ENCODE measurements at regions not wholly inside any gene's neighbourhood (a gene's known extent, or its start where the extent isn't known, plus 50 kb on each side); places are given as distances from the start of the nearest gene placed in this dataset.
"Not testable (repeated sequence)": the region's sequence is repeated elsewhere in the genome, so short reads cannot be mapped to it uniquely, and the experiment has no call there.

GRCh38 chr7:19290066-19290465 lies 144.8 kb upstream of the FERD3L start:
- DNase-seq = no peak

- DNase-seq = no peak
Observed at GRCh38 chr7:19284596-19285300, 139.5 kb upstream of the FERD3L start.

GRCh38 chr7:19284136-19284535 lies 138.9 kb upstream of the FERD3L start:
- no peak for DNase-seq

GRCh38 chr7:19275000-19275399 lies 129.8 kb upstream of the FERD3L start:
- no peak for DNase-seq

GRCh38 chr7:19272329-19272728 lies 127.1 kb upstream of the FERD3L start:
- not testable (repeated sequence) for DNase-seq

- DNase-seq = no peak
Observed at GRCh38 chr7:19269301-19269700, 124.1 kb upstream of the FERD3L start.

- no peak for DNase-seq
Observed at GRCh38 chr7:19268737-19269136, 123.5 kb upstream of the FERD3L start.

GRCh38 chr7:19262826-19263225 lies 117.6 kb upstream of the FERD3L start:
- no peak for DNase-seq

GRCh38 chr7:19249281-19249680 lies 104.1 kb upstream of the FERD3L start:
- no peak for DNase-seq

- no peak for DNase-seq
Observed at GRCh38 chr7:19248681-19249080, 103.5 kb upstream of the FERD3L start.

- no peak for DNase-seq
Observed at GRCh38 chr7:19248115-19248514, 102.9 kb upstream of the FERD3L start.

- no peak for DNase-seq
Observed at GRCh38 chr7:19247017-19247416, 101.8 kb upstream of the FERD3L start.

GRCh38 chr7:19242246-19242645 lies 97.0 kb upstream of the FERD3L start:
- no peak for DNase-seq

GRCh38 chr7:19239951-19240350 lies 94.7 kb upstream of the FERD3L start:
- DNase-seq = no peak

GRCh38 chr7:19235680-19236079 lies 90.5 kb upstream of the FERD3L start:
- no peak for DNase-seq

GRCh38 chr7:19224951-19225350 lies 79.7 kb upstream of the FERD3L start:
- no peak for DNase-seq

GRCh38 chr7:19215412-19215811 lies 70.2 kb upstream of the FERD3L start:
- no peak for DNase-seq

- DNase-seq = peak; percentile 93
Observed at GRCh38 chr7:19213746-19214145, 68.5 kb upstream of the FERD3L start.

- DNase-seq = peak; percentile 32
Observed at GRCh38 chr7:19210893-19211413, 65.7 kb upstream of the FERD3L start.

GRCh38 chr7:19209166-19209696 lies 64.0 kb upstream of the FERD3L start:
- no peak for DNase-seq

- no peak for DNase-seq
Observed at GRCh38 chr7:19206721-19207120, 61.5 kb upstream of the FERD3L start.

- DNase-seq = no peak
Observed at GRCh38 chr7:19203686-19204085, 58.5 kb upstream of the FERD3L start.

- no peak for DNase-seq
Observed at GRCh38 chr7:19202599-19202998, 57.4 kb upstream of the FERD3L start.
